H1 (cell line): ENCODE measurements at regions not wholly inside any gene's neighbourhood (a gene's known extent, or its start where the extent isn't known, plus 50 kb on each side); places are given as distances from the start of the nearest gene placed in this dataset.

Experiments used
- CTCF ChIA-PET: fragments of 300-600 bp; sonication (Branson Sonifier 250); formaldehyde crosslinking; loops from one replicate; lab custom pipeline; 2021; ENCODE audit not compliant: partially characterized antibody; lab: Charles Lee
- POLR2A ChIA-PET: fragments of 300-600 bp; sonication (Branson Sonifier 250); formaldehyde crosslinking; loops from one replicate; lab custom pipeline; 2021; ENCODE audit warnings: inconsistent platforms; ENCODE audit not compliant: partially characterized antibody; lab: Charles Lee
- DNase-seq, 2 experiments: peaks; one replicate each; pipeline versions ENCODE4 v3.0.0 to v3.0.0-alpha.2; 2010 to 2022; ENCODE audit warnings: low spot score in 2 of 2, low read depth in 1 of 2, mixed read lengths in 1 of 2
- FAIRE-seq: peaks from 2 replicates; lab custom pipeline; 2011; peaks lifted over from hg19 to GRCh38; lab: Jason Lieb, UNC
- H2AFZ ChIP-seq: 2 replicates; pipeline ENCODE4 v1.8.1; 2012; ENCODE audit warnings: low read length, inconsistent platforms
- H2AK5ac ChIP-seq: 2 replicates; pipeline ENCODE4 v1.6.1; 2013; ENCODE audit warnings: low read depth, low read length
- H2BK120ac ChIP-seq: replicated peaks from 2 replicates; pipeline ENCODE3; 2013; ENCODE audit warnings: low read depth, low read length, inconsistent platforms
- H2BK12ac ChIP-seq: 2 replicates; pipeline ENCODE4 v1.6.1; 2013; ENCODE audit warnings: low read depth, low read length
- H2BK15ac ChIP-seq: 2 replicates; pipeline ENCODE4 v1.6.1; 2013; ENCODE audit warnings: low read length
- H2BK20ac ChIP-seq: 2 replicates; pipeline ENCODE4 v1.6.1; 2013; ENCODE audit warnings: low read length
- H2BK5ac ChIP-seq: 2 replicates; pipeline ENCODE4 v1.6.1; 2013; ENCODE audit warnings: low read depth, low read length
- H3K14ac ChIP-seq: 2 replicates; pipeline ENCODE4 v1.6.1; 2013; ENCODE audit warnings: inconsistent platforms; ENCODE audit not compliant: insufficient read length
- H3K18ac ChIP-seq: 2 replicates; pipeline ENCODE4 v1.6.1; 2013; ENCODE audit warnings: low read length; ENCODE audit errors: extremely low read depth
- H3K23ac ChIP-seq: 2 replicates; pipeline ENCODE4 v1.6.1; 2013; ENCODE audit warnings: inconsistent platforms; ENCODE audit not compliant: insufficient read length
- H3K23me2 ChIP-seq: 2 replicates; pipeline ENCODE4 v1.6.1; 2013; ENCODE audit warnings: low read depth, low read length
- H3K27ac ChIP-seq: 2 replicates; pipeline ENCODE4 v1.6.1; 2011; ENCODE audit warnings: low read depth, low read length, inconsistent platforms
- H3K27me3 ChIP-seq, 4 experiments: replicated peaks in 1 of 4; 1 replicate in 1 of 4; 2 replicates in 3 of 4; pipeline versions ENCODE4 v1.6.1 to v1.8.1; 2011 to 2013; ENCODE audit warnings: low read length in 3 of 4, mild to moderate bottlenecking in 3 of 4, inconsistent platforms in 2 of 4, mixed read lengths in 2 of 4, moderate library complexity in 1 of 4; ENCODE audit not compliant: control insufficient read depth in 3 of 4, insufficient read depth in 3 of 4; ENCODE audit errors: extremely low read depth in 1 of 4
- H3K36me3 ChIP-seq, 4 experiments: 2 replicates each; pipeline versions ENCODE4 v1.6.1 to v1.8.1; 2011 to 2013; ENCODE audit warnings: mild to moderate bottlenecking in 4 of 4, low read length in 3 of 4, moderate library complexity in 2 of 4, control low read depth in 1 of 4, inconsistent platforms in 1 of 4; ENCODE audit not compliant: insufficient read depth in 4 of 4, control insufficient read depth in 2 of 4
- H3K4ac ChIP-seq: replicated peaks from 2 replicates; pipeline ENCODE3; 2013; ENCODE audit warnings: low read length, low read depth, mixed read lengths, inconsistent platforms; ENCODE audit not compliant: insufficient read length
- H3K4me1 ChIP-seq, 4 experiments: replicated peaks in 1 of 4; 1 replicate in 1 of 4; 2 replicates in 3 of 4; pipeline versions ENCODE4 v1.6.1 to v1.8.1; 2011 to 2013; ENCODE audit warnings: low read length in 3 of 4, inconsistent platforms in 2 of 4, mixed read lengths in 1 of 4; ENCODE audit not compliant: insufficient read depth in 4 of 4, control insufficient read depth in 3 of 4
- H3K4me2 ChIP-seq, 2 experiments: 2 replicates each; pipeline versions ENCODE4 v1.6.1 to v1.8.1; 2011 to 2013; ENCODE audit warnings: low read depth in 2 of 2, low read length in 2 of 2, control low read depth in 1 of 2, inconsistent platforms in 1 of 2, mild to moderate bottlenecking in 1 of 2; ENCODE audit not compliant: insufficient read depth in 1 of 2
- H3K4me3 ChIP-seq, 4 experiments: fragments of 200-600, 300-600 bp in 1 of 4; sonication (generic), shearing (Covaris generic), sonication (Bioruptor Twin) in 1 of 4; 2 replicates each; pipeline versions ENCODE4 v1.5.1 to v1.8.1; 2011 to 2016; ENCODE audit warnings: low read length in 4 of 4, low read depth in 3 of 4, control low read depth in 2 of 4, inconsistent platforms in 2 of 4, mild to moderate bottlenecking in 2 of 4, mixed read lengths in 1 of 4, moderate library complexity in 1 of 4; ENCODE audit not compliant: insufficient read depth in 2 of 4; ENCODE audit errors: extremely low read depth in 1 of 4
- H3K56ac ChIP-seq: replicated peaks from 2 replicates; pipeline ENCODE3; 2013; ENCODE audit warnings: low read depth, mild to moderate bottlenecking, mixed read lengths, low read length, inconsistent platforms; ENCODE audit not compliant: insufficient read length
- H3K79me1 ChIP-seq: 2 replicates; pipeline ENCODE4 v1.6.1; 2013; ENCODE audit warnings: low read depth, low read length, control low read depth
- H3K79me2 ChIP-seq, 2 experiments: 2 replicates each; pipeline versions ENCODE4 v1.6.1 to v1.8.1; 2012 to 2013; ENCODE audit warnings: low read length in 2 of 2, mild to moderate bottlenecking in 2 of 2, inconsistent platforms in 1 of 2; ENCODE audit not compliant: insufficient read depth in 2 of 2, control insufficient read depth in 1 of 2
- H3K9ac ChIP-seq, 4 experiments: replicated peaks in 1 of 4; 1 replicate in 1 of 4; 2 replicates in 3 of 4; pipeline versions ENCODE4 v1.6.1 to v1.8.1; 2011 to 2013; ENCODE audit warnings: low read depth in 3 of 4, low read length in 3 of 4, control low read depth in 2 of 4, mild to moderate bottlenecking in 2 of 4, moderate library complexity in 2 of 4, inconsistent platforms in 1 of 4; ENCODE audit errors: extremely low read depth in 1 of 4
- H3K9me3 ChIP-seq, 2 experiments: 2 replicates each; pipeline versions ENCODE4 v1.6.1 to v1.8.1; 2012 to 2013; ENCODE audit warnings: mild to moderate bottlenecking in 2 of 2, moderate library complexity in 2 of 2, control low read depth in 1 of 2, inconsistent platforms in 1 of 2, low read depth in 1 of 2, low read length in 1 of 2, mixed read lengths in 1 of 2; ENCODE audit not compliant: insufficient read depth in 2 of 2
- H4K20me1 ChIP-seq, 2 experiments: replicated peaks in 1 of 2; 2 replicates each; pipeline versions ENCODE3 to v1.8.1; 2011 to 2013; ENCODE audit warnings: inconsistent platforms in 2 of 2, low read length in 2 of 2, mild to moderate bottlenecking in 1 of 2; ENCODE audit not compliant: insufficient read depth in 2 of 2, control insufficient read depth in 1 of 2
- H4K5ac ChIP-seq: 2 replicates; pipeline ENCODE4 v1.6.1; 2013; ENCODE audit warnings: low read length, low read depth, mixed read lengths, inconsistent platforms; ENCODE audit not compliant: insufficient read length
- H4K8ac ChIP-seq: 2 replicates; pipeline ENCODE4 v1.8.0; 2013; ENCODE audit warnings: mild to moderate bottlenecking, moderate library complexity, low read length, inconsistent platforms; ENCODE audit not compliant: insufficient read depth; ENCODE audit errors: extremely low read depth
- H4K91ac ChIP-seq: replicated peaks from 2 replicates; pipeline ENCODE3; 2013; ENCODE audit warnings: low read length, mixed read lengths, inconsistent platforms; ENCODE audit not compliant: insufficient read length
- E2F6 ChIP-seq: IDR thresholded peaks from 2 replicates; pipeline ENCODE4 v1.6.1; 2012; ENCODE audit warnings: inconsistent platforms
- MAFK ChIP-seq: IDR thresholded peaks from 2 replicates; pipeline ENCODE4 v1.6.1; 2012; ENCODE audit warnings: low read depth, mild to moderate bottlenecking, improper control_type of control experiment, low read length
- PHF8 ChIP-seq: fragments of 200-600 bp; sonication (generic); conservative IDR thresholded peaks from 2 replicates; pipeline ENCODE4 v1.7.1; 2012; ENCODE audit warnings: low read depth, mild to moderate bottlenecking, inconsistent platforms, low read length, moderate library complexity
- RBBP5 ChIP-seq: IDR thresholded peaks from 2 replicates; pipeline ENCODE4 v1.7.1; 2012; ENCODE audit warnings: low read depth, mild to moderate bottlenecking, inconsistent platforms, low read length, moderate library complexity, borderline replicate concordance
- SRF ChIP-seq: IDR thresholded peaks from 2 replicates; pipeline ENCODE4 v1.6.1; 2011; ENCODE audit warnings: mild to moderate bottlenecking, low read depth, low read length, moderate library complexity
- TEAD4 ChIP-seq: IDR thresholded peaks from 2 replicates; pipeline ENCODE4 v1.6.1; 2012; ENCODE audit warnings: low read depth, low read length, inconsistent platforms, mixed read lengths
- WGBS, 2 experiments: shearing (Covaris generic) in 1 of 2; methylation state at CpG; one replicate each; pipeline versions ENCODE4 v1.1.6 to v1.1.7; 2013 to 2015; ENCODE audit warnings: low lambda C conversion rate in 2 of 2, mixed read lengths in 2 of 2, inconsistent platforms in 1 of 2, low coverage in 1 of 2, missing lambda C conversion rate in 1 of 2; ENCODE audit not compliant: insufficient replicate concordance in 2 of 2, insufficient coverage in 1 of 2, insufficient read length in 1 of 2; ENCODE audit errors: extremely low coverage in 1 of 2, missing lambda C conversion rate in 1 of 2; 5-methylcytosine and 5-hydroxymethylcytosine counted together

GRCh38 chr16:9484881-9485280, 393.4 kb downstream of the HAPSTR1 start:
- no peak overlapping the region for H2AFZ ChIP-seq
- no peaks in the 10 kb centered on the region for H4K20me1 ChIP-seq
- no peak overlapping the region for H2BK12ac ChIP-seq
- WGBS, 2 experiments: 98% methylated on average over 5 of the region's 5 CpGs; no CpG with 5 or more reads in 1 of the 2 experiments
- H3K9me3 ChIP-seq: no peaks in the 10 kb centered on the region
- H3K56ac ChIP-seq: no peak overlapping the region
- no peak overlapping the region for H2BK5ac ChIP-seq
- H3K23me2 ChIP-seq: peaks cover 3% of the 10 kb centered on the region; the same call in 1 of the 2 replicates
- no peak overlapping the region for H2AK5ac ChIP-seq
- no peak overlapping the region for H2BK120ac ChIP-seq
- ChIA-PET POLR2A (interaction anchor here (0.5 to 0.6 kb wide), 2 partner anchors 9 to 348 kb away, joined by 3 to 4 read pairs; no protein-coding TSS in a partner anchor), CTCF (no interaction called here)
- no peak overlapping the region for H3K9ac ChIP-seq
- no peaks in the 10 kb centered on the region for H3K79me1 ChIP-seq
- no peak overlapping the region for H4K91ac ChIP-seq
- no peak overlapping the region for H4K8ac ChIP-seq
- no peak overlapping the region for H3K4me2 ChIP-seq
- H3K18ac ChIP-seq: no peak overlapping the region
- no peak for TF ChIP-seq RBBP5
- TF ChIP-seq PHF8: no peak
- TF ChIP-seq SRF: no peak
- no peak for TF ChIP-seq TEAD4
- no peak for TF ChIP-seq MAFK
- no peak for TF ChIP-seq E2F6
- no peak overlapping the region for H3K23ac ChIP-seq
- H2BK15ac ChIP-seq: no peak overlapping the region
- FAIRE-seq (no peak), DNase-seq (no peak)
- no peak overlapping the region for H3K14ac ChIP-seq
- no peak overlapping the region for H3K4ac ChIP-seq
- no peak overlapping the region for H2BK20ac ChIP-seq
- H3K27ac ChIP-seq: no peak overlapping the region
- H3K27me3 ChIP-seq: no peaks in the 10 kb centered on the region
- no peaks in the 10 kb centered on the region for H3K79me2 ChIP-seq
- no peaks in the 10 kb centered on the region for H3K36me3 ChIP-seq
- no peak overlapping the region for H3K4me3 ChIP-seq
- no peaks in the 10 kb centered on the region for H3K4me1 ChIP-seq
- H4K5ac ChIP-seq: no peak overlapping the region
